ENCODE measurements at regions not wholly inside any gene's neighbourhood (a gene's known extent, or its start where the extent isn't known, plus 50 kb on each side); places are given as distances from the start of the nearest gene placed in this dataset.
"Not testable (repeated sequence)": the region's sequence is repeated elsewhere in the genome, so short reads cannot be mapped to it uniquely, and the experiment has no call there.

DNA sequence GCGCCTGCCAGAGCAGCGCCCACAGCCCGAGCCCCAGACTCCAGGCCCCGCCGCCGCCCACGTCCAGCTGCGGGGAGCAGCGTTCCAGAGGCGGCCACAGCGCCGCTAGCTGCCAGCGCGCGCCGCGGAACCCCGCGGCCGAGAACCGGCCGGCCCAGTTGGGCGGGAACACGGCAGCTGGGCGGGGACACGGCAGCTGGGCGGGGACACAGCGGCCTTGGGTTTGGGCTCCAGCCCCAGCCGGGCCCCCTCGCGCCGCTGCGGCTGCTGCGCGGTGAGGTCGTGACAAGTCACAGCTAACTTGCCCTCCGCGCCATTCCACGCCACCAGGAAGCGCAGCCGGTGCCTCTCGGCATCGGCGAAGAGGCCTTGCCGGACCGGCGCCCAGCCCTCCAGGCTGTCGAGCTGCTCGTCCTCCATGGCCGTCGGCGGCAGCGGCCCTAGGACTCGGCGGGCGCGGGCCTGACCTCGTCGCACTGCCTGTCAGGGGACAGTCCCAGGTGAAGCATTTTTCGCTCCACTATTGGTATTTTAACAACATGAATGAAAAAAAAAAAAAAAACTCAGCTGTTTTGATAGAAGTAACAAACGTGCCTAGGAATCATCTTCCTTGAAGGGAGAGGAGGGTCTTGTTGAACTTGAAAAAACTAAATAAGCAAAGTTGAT, 56.6 kb upstream of the GOLGA8N start:
- DNase-seq, result peak; percentile 6

GRCh38 chr15:32536057-32536493, 57.2 kb upstream of the GOLGA8N start:
- DNase-seq, result not testable (repeated sequence)

DNA sequence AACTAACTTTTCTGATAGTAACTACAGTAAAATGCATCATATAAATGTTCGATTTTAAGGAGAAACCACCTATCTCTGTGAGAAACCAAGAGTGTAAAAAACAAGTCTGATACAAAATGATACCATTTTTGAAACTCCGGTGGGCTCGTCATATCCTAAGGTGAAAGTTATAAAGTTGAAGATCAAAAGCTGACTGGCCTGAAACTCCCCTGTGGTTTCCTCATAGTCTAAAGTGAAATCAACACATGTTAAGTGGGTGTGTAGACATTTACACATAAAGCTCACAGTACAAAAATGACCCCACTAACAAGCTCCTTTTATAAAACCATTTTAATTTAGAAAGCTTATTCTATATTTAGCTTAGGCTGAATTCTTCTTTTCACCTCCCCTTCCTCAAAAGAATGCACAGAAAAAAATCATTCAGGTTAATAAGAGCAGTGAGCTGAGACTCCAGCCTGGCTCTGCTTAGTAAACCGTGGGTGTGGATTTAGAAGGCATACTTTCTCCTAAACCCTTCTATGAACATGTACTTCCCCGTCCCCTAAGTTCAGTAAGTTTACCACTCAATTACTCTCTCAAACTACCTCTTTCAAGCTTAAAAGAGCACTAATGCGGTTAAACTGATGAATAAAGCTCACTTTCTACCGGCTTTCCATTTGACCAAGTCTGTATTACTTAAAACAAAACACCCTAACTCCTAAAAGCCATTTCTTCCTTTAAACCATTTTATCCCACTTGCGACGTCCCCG, 57.9 kb upstream of the GOLGA8N start:
- not testable (repeated sequence) for DNase-seq

DNA sequence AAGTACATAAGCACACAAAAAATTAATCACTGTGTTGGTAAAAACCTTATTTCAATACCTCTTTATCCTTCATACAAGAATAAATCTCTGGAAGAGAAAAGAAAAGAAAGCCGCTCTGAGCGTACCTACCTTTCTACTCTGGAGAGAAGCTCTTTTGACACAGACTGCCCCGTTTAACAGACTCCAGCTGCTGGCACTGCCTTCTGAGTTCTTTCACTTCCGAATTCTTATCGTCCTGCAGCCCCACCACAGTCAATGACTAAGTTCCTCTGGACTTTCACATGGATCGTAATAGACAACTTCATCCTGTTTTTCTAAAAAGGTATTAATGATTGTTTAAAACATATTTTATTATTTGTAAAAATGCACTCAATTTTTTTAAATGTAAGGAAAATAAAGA, 67.5 kb upstream of the GOLGA8O start:
- DNase-seq, result not testable (repeated sequence)

DNA sequence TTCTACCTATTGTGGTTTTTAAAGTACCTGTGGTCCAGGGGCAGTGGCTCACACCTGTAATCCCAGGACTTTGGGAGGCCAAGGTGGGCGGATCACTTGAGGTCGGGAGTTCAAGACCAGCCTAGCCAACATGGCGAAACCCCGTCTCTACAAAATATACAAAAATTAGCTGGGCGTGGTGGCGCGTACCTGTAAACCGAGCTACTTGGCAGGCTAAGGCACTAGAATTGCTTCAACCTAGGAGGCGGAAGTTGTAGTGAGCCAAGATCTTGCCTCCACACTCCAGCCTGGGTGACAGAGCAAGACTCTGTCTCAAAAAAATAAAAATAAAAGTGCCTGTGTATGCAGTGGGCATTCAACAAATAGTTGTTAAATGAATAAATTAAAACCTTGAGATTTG, 67.0 kb upstream of the GOLGA8O start:
- not testable (repeated sequence) for DNase-seq

GRCh38 chr15:32518976-32519375, 63.5 kb upstream of the GOLGA8O start:
- not testable (repeated sequence) for DNase-seq

DNA sequence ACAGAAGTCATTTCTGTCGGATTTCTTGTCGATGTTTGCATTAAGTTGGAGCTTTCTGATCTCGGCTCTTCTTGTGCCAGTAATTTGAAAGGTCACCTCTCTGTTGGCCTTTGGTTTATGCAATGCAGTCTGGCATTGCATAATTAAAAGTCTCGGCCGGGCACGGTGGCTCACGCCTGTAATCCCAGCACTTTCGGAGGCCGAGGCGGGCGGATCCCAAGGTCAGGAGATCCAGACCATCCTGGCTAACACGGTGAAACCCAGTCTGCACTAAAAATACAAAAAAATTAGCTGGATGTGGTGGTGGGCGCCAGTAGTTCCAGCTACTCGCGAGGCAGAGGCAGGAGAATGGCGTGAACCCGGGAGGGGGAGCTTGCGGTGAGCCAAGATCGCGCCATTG, 62.6 kb upstream of the GOLGA8O start:
- not testable (repeated sequence) for DNase-seq

- DNase-seq, result not testable (repeated sequence)
Measured at GRCh38 chr15:32516954-32517353, 61.5 kb upstream of the GOLGA8O start.

- DNase-seq, result not testable (repeated sequence)
Measured at GRCh38 chr15:32513378-32513777, 57.9 kb upstream of the GOLGA8O start.

GRCh38 chr15:32510027-32510426, 54.6 kb upstream of the GOLGA8O start:
- DNase-seq, result not testable (repeated sequence)

- not testable (repeated sequence) for DNase-seq
Measured at GRCh38 chr15:32508081-32508480, 52.6 kb upstream of the GOLGA8O start.

- DNase-seq, result not testable (repeated sequence)
Measured at GRCh38 chr15:32506787-32507186, 51.4 kb upstream of the GOLGA8O start.

DNA sequence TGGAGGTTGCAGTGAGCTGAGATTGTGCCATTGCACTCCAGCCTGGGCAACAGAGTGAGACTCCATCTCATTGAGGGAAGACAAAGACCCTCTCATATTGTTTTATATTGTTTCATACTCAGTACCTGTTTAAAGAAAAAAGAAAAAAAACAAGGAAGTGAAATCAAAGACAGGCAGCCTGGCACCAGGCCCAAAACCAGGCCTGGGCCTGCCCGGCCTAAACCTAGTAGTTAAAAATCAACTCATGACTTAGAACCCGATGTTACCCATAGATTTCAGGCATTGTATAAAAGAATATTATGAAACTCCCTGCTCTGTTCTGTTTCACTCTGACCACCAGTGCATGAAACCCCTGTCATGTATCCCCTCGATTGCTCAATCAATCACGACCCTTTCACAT, 50.2 kb upstream of the GOLGA8O start:
- DNase-seq, result not testable (repeated sequence)

All from T-helper 9 cell (primary cell).